HG03039 (cell line): ENCODE measurements at regions not wholly inside any gene's neighbourhood (a gene's known extent, or its start where the extent isn't known, plus 50 kb on each side); places are given as distances from the start of the nearest gene placed in this dataset.

Experiments used
- ATAC-seq: cut with Tn5 transposase; IDR thresholded peaks from one replicate; pipeline ENCODE4 v1.9.1; 2021; ENCODE audit warnings: mild to moderate bottlenecking, moderate library complexity; ENCODE audit not compliant: unreplicated experiment

GRCh38 chr4:56099378-56099786 is 150.6 kb downstream of the CEP135 start:
- no peak for ATAC-seq

GRCh38 chr4:56093576-56093975 is 144.8 kb downstream of the CEP135 start:
- ATAC-seq = no peak

GRCh38 chr4:56092540-56092939 is 143.8 kb downstream of the CEP135 start:
- ATAC-seq = no peak

- ATAC-seq = no peak
These were observed 137.8 kb downstream of the CEP135 start for GRCh38 chr4:56086561-56086960.

- no peak for ATAC-seq
These were observed 137.4 kb downstream of the CEP135 start for GRCh38 chr4:56086073-56086541.

GRCh38 chr4:56085275-56085674 is 136.5 kb downstream of the CEP135 start:
- no peak for ATAC-seq

GRCh38 chr4:56084851-56085250 is 136.1 kb downstream of the CEP135 start:
- no peak for ATAC-seq
